SK-N-SH (cell line): ENCODE measurements at regions not wholly inside any gene's neighbourhood (a gene's known extent, or its start where the extent isn't known, plus 50 kb on each side); places are given as distances from the start of the nearest gene placed in this dataset.

Experiments
- CTCF ChIA-PET: fragments of 300-600, 350-600 bp; formaldehyde crosslinking; extraction: SDS; loops from one replicate; lab custom pipeline; 2021; lab: Yijun Ruan, JAX
- POLR2A ChIA-PET: fragments of 350-600 bp; sonication (Branson Sonifier 250); formaldehyde crosslinking; extraction: SDS; loops from one replicate; lab custom pipeline; 2020; ENCODE audit warnings: antibody characterized with exemption, inconsistent platforms; lab: Yijun Ruan, JAX
- DNase-seq: peaks from one replicate; pipeline ENCODE4 v3.0.0; 2012
- H2AFZ ChIP-seq: fragments of 200-600 bp; sonication (generic); 2 replicates; pipeline ENCODE4 v1.8.1; 2016; ENCODE audit warnings: antibody characterized with exemption, mild to moderate bottlenecking, low read depth
- H3F3A ChIP-seq: fragments of 200-600 bp; sonication (generic); replicated peaks from 2 replicates; pipeline ENCODE3; 2016; ENCODE audit warnings: antibody characterized with exemption, mild to moderate bottlenecking; ENCODE audit not compliant: insufficient read depth
- H3K27ac ChIP-seq, 2 experiments: fragments of 200-500 bp in 1 of 2; fragments of 200-600 bp in 1 of 2; sonication (Bioruptor generic) in 1 of 2; sonication (generic), shearing (Covaris generic) in 1 of 2; 2 replicates each; pipeline versions ENCODE4 v1.5.1 to v1.6.1; 2014 to 2016; ENCODE audit warnings: low read depth in 2 of 2, inconsistent platforms in 1 of 2, low read length in 1 of 2, mild to moderate bottlenecking in 1 of 2, mixed read lengths in 1 of 2
- H3K27me3 ChIP-seq: fragments of 200-600 bp; sonication (generic), shearing (Covaris generic); 2 replicates; pipeline ENCODE4 v1.6.1; 2016; ENCODE audit warnings: mixed run types; ENCODE audit not compliant: insufficient read depth
- H3K36me3 ChIP-seq, 2 experiments: fragments of 200-500 bp in 1 of 2; fragments of 200-600 bp in 1 of 2; sonication (Bioruptor generic) in 1 of 2; sonication (generic) in 1 of 2; replicated peaks in 1 of 2; 2 replicates each; pipeline versions ENCODE3 to v1.5.1; 2014 to 2016; ENCODE audit warnings: low read length in 1 of 2, mild to moderate bottlenecking in 1 of 2; ENCODE audit not compliant: insufficient read depth in 2 of 2, control insufficient read depth in 1 of 2
- H3K4me1 ChIP-seq, 2 experiments: fragments of 200-500 bp in 1 of 2; fragments of 200-600 bp in 1 of 2; sonication (Bioruptor generic) in 1 of 2; sonication (generic), shearing (Covaris generic) in 1 of 2; 2 replicates each; pipeline versions ENCODE4 v1.5.1 to v1.6.1; 2014 to 2016; ENCODE audit warnings: low read depth in 1 of 2, low read length in 1 of 2, mixed run types in 1 of 2; ENCODE audit not compliant: insufficient read depth in 2 of 2, control insufficient read depth in 1 of 2
- H3K4me2 ChIP-seq: fragments of 200-600 bp; sonication (generic), shearing (Covaris generic); 2 replicates; pipeline ENCODE4 v1.6.1; 2017; ENCODE audit warnings: mixed run types
- H3K4me3 ChIP-seq, 2 experiments: fragments of 200-500 bp in 1 of 2; fragments of 200-600 bp in 1 of 2; sonication (Bioruptor generic) in 1 of 2; sonication (generic), shearing (Covaris generic) in 1 of 2; 2 replicates each; pipeline versions ENCODE4 v1.5.1 to v1.8.1; 2014 to 2016; ENCODE audit warnings: low read depth in 2 of 2, inconsistent platforms in 1 of 2, low read length in 1 of 2, mild to moderate bottlenecking in 1 of 2, mixed read lengths in 1 of 2, moderate library complexity in 1 of 2
- H3K79me2 ChIP-seq: fragments of 200-600 bp; sonication (generic); 2 replicates; pipeline ENCODE4 v1.8.1; 2017; ENCODE audit warnings: mild to moderate bottlenecking; ENCODE audit not compliant: insufficient read depth
- H3K9ac ChIP-seq: fragments of 200-600 bp; sonication (generic); 2 replicates; pipeline ENCODE4 v1.6.1; 2017; ENCODE audit warnings: mixed run types
- H3K9me2 ChIP-seq: fragments of 200-600 bp; sonication (generic); 2 replicates; pipeline ENCODE4 v1.6.1; 2017; ENCODE audit warnings: mixed run types
- H3K9me3 ChIP-seq: fragments of 200-600 bp; sonication (generic); 2 replicates; pipeline ENCODE4 v1.6.1; 2017; ENCODE audit warnings: mixed run types, mild to moderate bottlenecking, moderate library complexity
- H4K20me1 ChIP-seq: fragments of 200-600 bp; sonication (generic); 2 replicates; pipeline ENCODE4 v1.6.1; 2017; ENCODE audit warnings: mild to moderate bottlenecking, mixed run types; ENCODE audit not compliant: insufficient read depth
- CHD2 ChIP-seq: fragments of 150-350 bp; IDR thresholded peaks from 2 replicates; pipeline ENCODE4 v1.6.1; 2018; ENCODE audit warnings: low read length; ENCODE audit not compliant: partially characterized antibody
- ELF1 ChIP-seq: IDR thresholded peaks from 2 replicates; pipeline ENCODE4 v1.4.0; 2012
- FOSL2 ChIP-seq: IDR thresholded peaks from 2 replicates; pipeline ENCODE4 v1.4.0; 2012; ENCODE audit warnings: low read depth, mild to moderate bottlenecking, moderate library complexity, borderline replicate concordance
- FOXJ3 ChIP-seq: sonication (generic); formaldehyde crosslinking; IDR thresholded peaks from 2 replicates; pipeline ENCODE4 v1.5.1; 2020; ENCODE audit warnings: mild to moderate bottlenecking, missing genetic modification reagents
- FOXM1 ChIP-seq: IDR thresholded peaks from 2 replicates; pipeline ENCODE4 v1.4.0; 2012; ENCODE audit warnings: low read depth, mild to moderate bottlenecking
- GABPA ChIP-seq: IDR thresholded peaks from 2 replicates; pipeline ENCODE4 v1.4.0; 2012; ENCODE audit warnings: low read depth, mild to moderate bottlenecking
- GATA2 ChIP-seq: sonication (generic); formaldehyde crosslinking; IDR thresholded peaks from 2 replicates; pipeline ENCODE4 v1.5.0; 2020; ENCODE audit warnings: mild to moderate bottlenecking, missing genetic modification reagents
- JUND ChIP-seq: IDR thresholded peaks from 2 replicates; pipeline ENCODE4 v1.4.0; 2012
- MEF2A ChIP-seq: IDR thresholded peaks from 2 replicates; pipeline ENCODE4 v1.4.0; 2012; ENCODE audit warnings: low read depth, borderline replicate concordance
- NRF1 ChIP-seq: IDR thresholded peaks from 2 replicates; pipeline ENCODE4 v1.6.1; 2012; ENCODE audit warnings: low read depth, mild to moderate bottlenecking, low read length
- RAD21 ChIP-seq: IDR thresholded peaks from 2 replicates; pipeline ENCODE4 v1.6.1; 2012; ENCODE audit warnings: mild to moderate bottlenecking, low read length
- RFX5 ChIP-seq: IDR thresholded peaks from 2 replicates; pipeline ENCODE4 v1.6.1; 2012; ENCODE audit warnings: mild to moderate bottlenecking, improper control_type of control experiment, low read length
- SIN3A ChIP-seq: IDR thresholded peaks from 2 replicates; pipeline ENCODE4 v1.6.1; 2012; ENCODE audit warnings: low read depth, mild to moderate bottlenecking, low read length, moderate library complexity, borderline replicate concordance
- SMC3 ChIP-seq: IDR thresholded peaks from 2 replicates; pipeline ENCODE4 v1.6.1; 2012; ENCODE audit warnings: low read depth, low read length, improper control_type of control experiment
- TAF1 ChIP-seq: IDR thresholded peaks from 2 replicates; pipeline ENCODE4 v1.6.1; 2012; ENCODE audit warnings: low read depth, mild to moderate bottlenecking, low read length, moderate library complexity, borderline replicate concordance
- TCF12 ChIP-seq: IDR thresholded peaks from 2 replicates; pipeline ENCODE4 v1.4.0; 2012
- TEAD4 ChIP-seq: IDR thresholded peaks from 2 replicates; pipeline ENCODE4 v1.4.0; 2012; ENCODE audit warnings: mild to moderate bottlenecking, borderline replicate concordance; ENCODE audit not compliant: insufficient read depth
- YY1 ChIP-seq: IDR thresholded peaks from 2 replicates; pipeline ENCODE4 v1.4.0; 2012; ENCODE audit warnings: low read depth, mild to moderate bottlenecking
- WGBS: methylation state at CpG from one replicate; pipeline ENCODE4 v1.1.6; 2017; ENCODE audit warnings: low lambda C conversion rate; 5-methylcytosine and 5-hydroxymethylcytosine counted together
- TF ChIP-seq, protein P1 (sequence below): fragments of 150-350 bp; IDR thresholded peaks from 2 replicates; pipeline ENCODE4 v1.6.1; 2017; ENCODE audit warnings: antibody characterized with exemption, low read length, low read depth, borderline replicate concordance
- TF ChIP-seq, protein P2 (sequence below): fragments of 200-600 bp; sonication (generic); IDR thresholded peaks from 2 replicates; pipeline ENCODE4 v1.6.1; 2017; ENCODE audit warnings: antibody characterized with exemption, mild to moderate bottlenecking, moderate library complexity

DNA sequence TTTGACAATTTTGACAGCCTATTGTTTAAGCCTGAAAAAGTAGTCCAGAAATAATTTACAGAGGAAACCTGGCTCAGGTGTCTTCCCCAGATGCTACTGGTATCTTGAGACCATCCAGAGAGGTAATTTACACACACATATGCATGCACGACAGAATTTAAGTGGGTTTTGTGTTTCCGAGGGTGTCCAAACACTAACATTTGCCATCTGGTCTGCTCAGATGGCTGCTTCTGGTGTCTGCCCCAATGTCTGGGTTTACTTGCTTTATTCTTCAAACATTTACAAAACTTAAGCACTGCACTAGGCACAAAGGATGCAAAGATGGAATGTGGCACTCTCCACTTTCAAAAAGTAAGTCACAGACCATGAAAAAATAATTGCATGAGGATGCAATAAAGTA lies 226.6 kb upstream of the EGLN3 start (continued):
- TF ChIP-seq RFX5, result no peak
- no peak for TF ChIP-seq MEF2A
- no peak for TF ChIP-seq FOXJ3 (CRISPR knock-in tag)
- no peak for TF ChIP-seq FOSL2
- TF ChIP-seq YY1, result no peak

DNA sequence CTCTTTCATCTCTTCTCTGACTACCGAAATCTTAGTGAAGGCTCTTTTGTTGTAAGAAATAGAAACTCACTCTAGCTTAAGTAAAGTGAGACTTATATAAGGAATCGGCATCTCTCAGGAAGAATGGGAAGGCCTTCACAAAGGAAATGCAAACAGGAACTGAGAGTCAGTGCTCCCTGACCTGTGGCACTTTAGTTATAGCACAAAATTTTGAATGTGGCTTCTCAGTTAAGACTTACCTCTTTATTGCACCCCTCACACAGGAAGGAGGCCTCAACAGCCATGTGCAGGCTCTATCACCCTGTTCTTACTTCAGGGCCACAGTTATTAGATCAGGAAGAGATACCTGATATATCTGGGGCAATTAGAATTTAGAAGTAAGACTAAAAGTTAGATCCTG lies 224.7 kb upstream of the EGLN3 start:
- H4K20me1 ChIP-seq, result no peaks in the 10 kb centered on the region
- no peaks in the 10 kb centered on the region for H3K36me3 ChIP-seq
- H3K27me3 ChIP-seq, result peaks cover 3% of the 10 kb centered on the region; the same call in 1 of the 2 replicates
- ChIA-PET CTCF (no interaction called here), POLR2A (no interaction called here)
- no peak overlapping the region for H3K27ac ChIP-seq
- no peak overlapping the region for H3K9ac ChIP-seq
- H3K4me2 ChIP-seq, result no peak overlapping the region
- no peaks in the 10 kb centered on the region for H3K9me2 ChIP-seq
- TF ChIP-seq MEF2A (no peak), GABPA (no peak), FOSL2 (no peak), TCF12 (no peak), ELF1 (no peak), GATA2 (no peak), CHD2 (no peak), JUND (no peak), NRF1 (no peak), TAF1 (no peak), RAD21 (no peak), TEAD4 (no peak), SIN3A (no peak), FOXJ3 (CRISPR knock-in tag) (no peak), FOXM1 (no peak), YY1 (no peak), SMC3 (no peak)
- TF ChIP-seq, protein P1, sequence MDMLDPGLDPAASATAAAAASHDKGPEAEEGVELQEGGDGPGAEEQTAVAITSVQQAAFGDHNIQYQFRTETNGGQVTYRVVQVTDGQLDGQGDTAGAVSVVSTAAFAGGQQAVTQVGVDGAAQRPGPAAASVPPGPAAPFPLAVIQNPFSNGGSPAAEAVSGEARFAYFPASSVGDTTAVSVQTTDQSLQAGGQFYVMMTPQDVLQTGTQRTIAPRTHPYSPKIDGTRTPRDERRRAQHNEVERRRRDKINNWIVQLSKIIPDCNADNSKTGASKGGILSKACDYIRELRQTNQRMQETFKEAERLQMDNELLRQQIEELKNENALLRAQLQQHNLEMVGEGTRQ, result no peak
- TF ChIP-seq, protein P2, sequence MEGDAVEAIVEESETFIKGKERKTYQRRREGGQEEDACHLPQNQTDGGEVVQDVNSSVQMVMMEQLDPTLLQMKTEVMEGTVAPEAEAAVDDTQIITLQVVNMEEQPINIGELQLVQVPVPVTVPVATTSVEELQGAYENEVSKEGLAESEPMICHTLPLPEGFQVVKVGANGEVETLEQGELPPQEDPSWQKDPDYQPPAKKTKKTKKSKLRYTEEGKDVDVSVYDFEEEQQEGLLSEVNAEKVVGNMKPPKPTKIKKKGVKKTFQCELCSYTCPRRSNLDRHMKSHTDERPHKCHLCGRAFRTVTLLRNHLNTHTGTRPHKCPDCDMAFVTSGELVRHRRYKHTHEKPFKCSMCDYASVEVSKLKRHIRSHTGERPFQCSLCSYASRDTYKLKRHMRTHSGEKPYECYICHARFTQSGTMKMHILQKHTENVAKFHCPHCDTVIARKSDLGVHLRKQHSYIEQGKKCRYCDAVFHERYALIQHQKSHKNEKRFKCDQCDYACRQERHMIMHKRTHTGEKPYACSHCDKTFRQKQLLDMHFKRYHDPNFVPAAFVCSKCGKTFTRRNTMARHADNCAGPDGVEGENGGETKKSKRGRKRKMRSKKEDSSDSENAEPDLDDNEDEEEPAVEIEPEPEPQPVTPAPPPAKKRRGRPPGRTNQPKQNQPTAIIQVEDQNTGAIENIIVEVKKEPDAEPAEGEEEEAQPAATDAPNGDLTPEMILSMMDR, result no peak
- no peaks in the 10 kb centered on the region for H3F3A ChIP-seq
- DNase-seq, result no peak
- no peaks in the 10 kb centered on the region for H3K79me2 ChIP-seq
- H3K4me3 ChIP-seq, result no peak overlapping the region
- no peak overlapping the region for H2AFZ ChIP-seq
- H3K4me1 ChIP-seq, result peaks cover 0 to 2% of the 10 kb centered on the region in 2 experiments; a peak in 1 of 4 replicates
- H3K9me3 ChIP-seq, result no peaks in the 10 kb centered on the region
- WGBS, result 53% methylated on average over 2 of the region's 2 CpGs
